GM18502 (cell line): ENCODE measurements at regions not wholly inside any gene's neighbourhood (a gene's known extent, or its start where the extent isn't known, plus 50 kb on each side); places are given as distances from the start of the nearest gene placed in this dataset.
"Not testable (repeated sequence)": the region's sequence is repeated elsewhere in the genome, so short reads cannot be mapped to it uniquely, and the experiment has no call there.

Experiments
- ATAC-seq: cut with Tn5 transposase; IDR thresholded peaks from one replicate; pipeline ENCODE4 v1.9.1; 2021; ENCODE audit warnings: mild to moderate bottlenecking; ENCODE audit not compliant: unreplicated experiment, poor library complexity

DNA sequence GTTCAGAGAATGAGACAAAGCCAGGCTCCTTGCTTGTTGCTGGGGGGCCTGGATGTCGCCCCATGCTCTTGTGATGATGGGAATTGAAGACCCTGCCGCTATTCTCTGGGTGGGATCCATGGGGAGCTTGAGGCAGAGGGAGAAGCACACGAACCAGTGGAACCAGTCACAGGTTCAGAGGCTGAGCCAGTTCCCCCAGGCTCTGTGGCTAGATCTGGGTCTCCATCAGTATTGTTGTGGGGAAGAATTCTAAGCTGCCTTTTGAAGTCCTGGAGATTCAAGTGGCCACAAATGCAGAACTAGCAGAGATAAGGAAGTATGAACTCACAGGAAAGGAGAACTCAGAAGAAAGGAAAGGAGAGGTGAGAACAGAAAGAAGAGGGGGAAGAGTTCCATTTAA is 219.4 kb downstream of the MSX2 start:
- no peak for ATAC-seq

DNA sequence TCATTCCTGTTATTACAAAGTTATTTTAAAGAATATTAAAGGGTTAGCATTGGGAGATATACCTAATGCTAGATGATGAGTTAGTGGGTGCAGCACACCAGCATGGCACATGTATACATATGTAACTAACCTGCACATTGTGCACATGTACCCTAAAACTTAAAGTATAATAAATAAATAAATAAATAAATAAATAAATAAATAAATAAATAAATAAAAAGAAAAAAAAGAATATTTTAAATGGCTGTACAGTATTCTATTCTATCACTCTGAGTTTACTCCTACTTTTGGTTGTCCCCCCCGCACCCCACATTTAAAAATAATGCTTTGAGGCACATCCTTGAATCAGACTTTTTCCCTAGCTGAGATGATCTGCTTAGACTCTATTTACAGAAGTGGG is 218.6 kb downstream of the MSX2 start:
- not testable (repeated sequence) for ATAC-seq

DNA sequence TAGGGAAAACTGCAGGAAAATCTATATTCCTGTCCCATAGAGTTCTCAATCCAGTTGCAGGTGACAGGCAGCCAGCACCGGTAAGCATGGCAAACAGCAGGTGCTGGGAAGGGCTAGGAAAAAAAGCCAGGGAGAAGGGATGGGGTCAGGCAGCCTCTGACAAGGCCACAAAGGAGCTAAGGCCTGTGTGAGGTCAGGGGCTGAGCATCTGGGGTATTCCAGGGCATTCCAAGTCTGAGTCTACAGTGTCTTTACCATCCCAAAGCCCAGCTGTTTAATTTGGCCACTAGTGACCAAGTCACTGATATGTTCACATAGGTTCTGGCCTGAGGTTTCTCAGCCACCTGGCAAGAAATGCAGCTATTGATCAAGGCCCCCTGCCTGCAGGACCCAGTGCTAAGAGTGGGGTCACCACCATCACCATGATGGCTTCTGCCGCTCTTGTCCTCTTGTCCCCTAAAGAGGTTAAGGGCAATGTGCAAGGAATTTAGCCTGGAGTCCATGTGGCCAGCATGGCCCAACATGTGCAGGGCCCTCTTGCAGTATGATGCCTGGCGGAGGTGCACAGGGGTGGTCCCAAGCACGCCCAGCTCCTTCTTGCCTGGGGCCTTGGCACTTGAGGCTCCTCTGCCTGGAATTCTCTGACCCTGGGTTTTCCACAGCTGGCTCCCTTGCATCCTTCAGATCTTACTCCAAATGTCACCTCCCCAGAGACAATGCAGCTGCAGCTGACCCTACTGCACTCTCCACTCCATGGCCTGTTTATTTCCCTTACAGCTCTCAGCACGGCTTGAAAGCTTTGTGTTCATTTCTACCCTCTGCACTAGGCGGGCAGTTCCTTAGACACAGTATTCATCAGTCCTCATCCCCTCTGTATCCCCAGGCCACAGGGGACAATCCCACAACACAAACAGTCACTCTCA is 213.1 kb downstream of the MSX2 start:
- ATAC-seq: no peak

DNA sequence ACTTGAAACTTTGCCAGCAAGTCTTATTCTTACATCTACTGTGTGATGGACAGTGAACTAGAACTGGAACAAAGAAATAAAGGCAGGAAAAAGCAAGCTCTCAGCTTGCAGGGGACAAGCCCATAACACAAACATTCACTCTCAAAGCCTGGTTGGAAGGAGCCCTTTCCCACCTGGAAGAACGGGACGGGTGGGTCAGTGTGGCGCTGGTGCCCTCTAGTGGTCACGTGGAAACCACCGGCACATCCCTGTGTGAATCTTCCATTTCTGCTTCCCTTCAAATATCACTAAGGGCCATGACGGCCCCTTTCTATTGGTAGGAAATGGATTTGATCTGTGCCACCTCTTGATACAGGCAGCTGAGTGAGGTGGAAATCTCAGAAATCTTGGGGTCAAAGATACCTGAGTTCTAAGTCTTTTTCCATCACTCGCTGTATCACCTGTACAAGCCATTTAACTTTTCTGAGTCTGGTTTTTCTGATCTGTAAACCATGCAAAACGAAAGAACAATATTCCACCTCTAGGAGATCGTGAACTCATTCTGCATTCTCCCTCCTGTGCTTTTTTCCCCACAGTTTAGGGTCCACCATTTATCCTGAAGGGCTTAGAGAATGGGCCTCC is 211.6 kb downstream of the MSX2 start:
- ATAC-seq: no peak

DNA sequence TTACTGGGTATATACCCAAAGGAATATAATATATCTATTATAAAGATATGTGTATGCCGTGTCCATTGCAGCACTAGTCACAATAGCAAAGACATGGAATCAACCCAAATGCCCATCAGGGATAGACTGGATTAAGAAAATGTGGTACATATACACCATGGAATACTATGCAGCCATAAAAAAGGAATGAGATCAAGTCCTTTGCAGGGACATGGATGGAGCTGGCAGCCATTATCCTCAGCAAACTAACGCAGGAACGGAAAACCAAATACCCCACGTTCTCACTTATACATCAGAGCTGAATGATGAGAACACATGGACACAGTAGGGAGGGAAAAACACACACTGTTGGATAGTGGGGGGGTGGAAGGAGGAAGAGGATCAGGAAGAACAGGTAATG is 206.7 kb downstream of the MSX2 start:
- ATAC-seq: not testable (repeated sequence)

DNA sequence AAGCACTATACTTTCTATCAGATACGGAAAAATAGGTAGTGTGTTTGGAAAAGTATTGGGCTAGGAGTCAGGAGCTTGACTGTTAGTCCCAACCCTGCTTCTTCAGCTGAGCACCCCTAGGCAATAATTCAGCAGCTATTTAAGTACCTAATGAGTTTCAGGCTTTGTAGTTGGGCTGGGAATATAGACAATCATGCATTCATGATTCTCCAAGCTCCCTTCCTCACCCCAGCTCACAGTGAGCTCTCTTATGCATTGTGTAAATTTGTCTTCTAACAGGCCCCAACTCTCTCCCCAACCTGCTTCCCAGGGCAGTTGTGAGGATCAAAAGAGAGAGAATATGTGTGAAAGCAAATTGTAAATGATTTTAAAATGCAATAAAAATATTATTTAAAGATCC is 201.2 kb downstream of the MSX2 start:
- no peak for ATAC-seq

DNA sequence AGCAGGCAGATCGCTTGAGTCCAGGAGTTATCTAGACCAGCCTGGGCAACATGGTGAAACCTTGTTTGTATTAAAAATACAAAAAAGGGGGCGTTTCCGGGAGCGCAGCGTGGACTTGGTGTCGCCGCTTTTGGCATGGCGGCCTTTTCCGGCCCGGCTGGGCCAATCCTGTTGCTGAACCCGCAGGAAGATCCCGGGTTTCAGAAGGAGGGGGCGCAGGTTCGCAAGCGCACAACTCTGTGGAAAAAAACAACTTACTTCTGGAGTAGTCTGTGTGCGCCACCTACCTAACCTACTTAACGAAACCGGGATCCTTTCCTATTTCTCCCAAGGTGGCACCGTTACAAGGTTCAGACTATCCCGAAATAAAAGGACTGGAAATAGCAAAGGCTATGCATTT is 198.6 kb downstream of the MSX2 start:
- no peak for ATAC-seq

DNA sequence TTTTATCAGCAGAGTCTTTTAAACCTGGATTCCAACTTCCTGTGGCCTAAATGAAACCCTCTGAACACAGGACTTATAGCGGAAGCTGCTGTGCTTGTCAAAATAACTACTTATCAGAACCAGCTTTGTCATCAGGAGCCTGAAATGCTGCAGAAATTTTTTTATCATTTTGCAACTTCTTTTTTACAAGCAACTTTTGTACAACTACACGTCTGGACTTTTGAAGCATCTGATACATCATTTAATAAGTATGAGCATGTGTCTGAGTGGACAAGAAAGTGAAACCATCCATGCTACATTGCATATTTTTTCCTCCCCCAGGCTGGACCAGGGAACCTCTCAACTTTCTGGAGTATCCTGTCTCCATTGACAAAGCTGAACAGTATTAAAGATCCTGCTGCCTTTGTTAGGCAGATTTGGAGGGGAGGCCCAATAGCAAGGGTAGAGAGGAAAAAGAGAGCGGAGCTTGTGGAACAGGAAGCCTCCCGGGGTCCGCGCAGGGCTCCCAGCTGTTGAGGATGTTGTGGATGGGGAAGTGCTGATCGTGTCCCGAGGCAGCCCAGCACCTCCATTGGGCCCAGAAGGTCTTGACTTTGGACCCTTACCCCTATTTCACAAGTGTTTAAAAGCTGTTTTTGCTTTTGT is 196.6 kb downstream of the MSX2 start:
- ATAC-seq: no peak

DNA sequence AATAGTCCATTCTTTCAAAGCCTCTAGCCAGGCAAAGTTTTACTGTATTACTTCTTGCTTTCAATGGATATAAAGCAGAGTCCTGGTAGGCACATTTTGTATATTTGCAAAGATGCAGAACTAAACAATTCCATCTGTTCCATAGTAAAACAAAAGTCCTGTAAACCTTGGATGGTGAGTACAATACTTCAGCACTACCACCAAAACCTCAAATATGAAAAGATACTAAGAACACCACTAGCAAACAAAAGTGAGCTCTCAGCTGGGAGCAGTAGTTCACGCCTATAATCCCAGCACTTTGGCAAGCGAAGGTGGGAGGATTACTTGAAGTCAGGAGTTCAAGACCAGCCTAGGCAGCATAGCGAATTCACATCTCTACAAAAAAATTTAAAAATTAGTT is 195.0 kb downstream of the MSX2 start:
- ATAC-seq: no peak

DNA sequence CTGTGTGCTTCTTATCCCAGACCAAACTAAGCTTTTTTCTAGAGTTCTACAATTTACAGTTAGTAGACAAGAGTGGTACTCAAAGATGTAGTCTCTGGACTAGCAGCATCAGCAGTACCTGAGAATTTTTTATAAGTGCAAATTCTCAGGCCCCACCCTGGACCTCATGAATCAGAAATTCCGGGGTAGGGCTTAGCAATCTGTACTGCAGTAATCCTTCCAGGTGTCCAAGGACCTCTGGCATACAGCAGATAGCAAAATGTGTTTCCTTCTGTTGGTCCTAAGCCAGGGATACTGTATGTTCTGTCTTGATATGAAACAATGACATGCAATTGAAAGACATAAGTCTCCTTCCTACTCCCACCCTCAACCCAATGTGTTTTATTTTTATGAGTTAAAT is 194.3 kb downstream of the MSX2 start:
- no peak for ATAC-seq

DNA sequence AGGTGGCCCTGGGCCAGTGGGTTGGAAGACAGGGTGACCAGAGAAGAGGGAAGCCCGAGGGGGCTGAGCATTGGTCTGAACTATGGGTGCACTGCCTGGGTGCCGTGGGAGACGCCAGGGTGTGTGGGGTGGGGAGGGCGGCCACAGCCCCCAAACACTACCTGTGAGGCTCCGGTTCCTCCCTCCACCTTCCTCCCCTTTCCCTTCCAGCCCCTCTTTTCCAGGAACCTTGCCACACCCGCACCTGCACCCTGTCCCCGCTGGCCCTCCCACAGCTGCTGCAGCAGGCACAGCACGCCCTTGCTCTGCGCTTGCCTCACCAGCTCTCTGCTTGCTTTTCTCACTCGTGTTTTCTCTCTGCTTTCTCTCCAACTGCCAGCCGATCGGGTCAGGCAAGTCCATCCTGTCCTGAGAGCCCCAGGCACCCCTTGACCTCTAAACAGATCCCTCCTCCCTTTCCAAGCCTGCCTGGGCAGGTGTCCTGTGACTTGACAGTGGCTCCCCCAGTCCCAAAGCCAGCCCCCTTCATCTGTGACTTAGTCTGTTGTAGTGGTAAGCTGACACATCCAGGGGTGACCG is 193.7 kb downstream of the MSX2 start:
- ATAC-seq: no peak

DNA sequence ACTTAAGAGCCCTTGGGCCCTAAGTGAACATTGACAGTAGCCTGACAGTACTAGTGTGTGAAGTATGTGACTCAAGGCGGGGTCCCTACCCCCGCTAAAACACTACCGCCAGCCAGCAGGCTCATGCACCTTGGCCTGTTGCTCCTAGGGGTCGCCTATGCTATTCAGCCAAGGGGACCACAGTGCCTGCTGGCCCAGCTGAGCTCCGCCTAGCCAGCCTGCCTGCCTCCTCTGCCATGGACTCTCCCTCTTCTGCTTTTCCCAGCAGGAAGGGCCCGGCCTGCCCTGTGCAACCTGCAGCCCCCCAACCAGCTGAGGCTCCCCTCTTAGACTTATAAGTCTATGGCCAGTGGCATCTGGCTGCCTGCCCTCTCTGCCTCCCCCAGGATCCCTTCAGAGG is 193.1 kb downstream of the MSX2 start:
- ATAC-seq: not testable (repeated sequence)

DNA sequence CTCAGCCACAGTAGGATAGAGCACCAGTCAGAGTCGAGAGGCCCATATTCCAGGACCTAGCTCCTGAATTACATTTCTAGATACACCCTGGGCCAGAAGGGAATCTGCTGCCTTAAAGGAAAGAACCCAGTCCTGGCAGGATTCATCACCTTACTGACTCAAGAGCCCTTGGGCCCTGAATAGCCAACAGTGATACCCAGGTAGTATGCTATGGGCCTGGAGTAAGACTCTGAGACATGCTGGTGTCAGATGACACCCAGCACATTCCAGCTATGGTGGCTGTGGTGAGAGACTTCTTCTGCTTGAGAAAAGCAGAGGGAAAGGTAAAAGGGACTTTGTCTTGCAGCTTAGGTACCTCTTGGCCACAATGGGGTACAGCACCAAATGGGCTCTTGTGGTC is 192.5 kb downstream of the MSX2 start:
- not testable (repeated sequence) for ATAC-seq

DNA sequence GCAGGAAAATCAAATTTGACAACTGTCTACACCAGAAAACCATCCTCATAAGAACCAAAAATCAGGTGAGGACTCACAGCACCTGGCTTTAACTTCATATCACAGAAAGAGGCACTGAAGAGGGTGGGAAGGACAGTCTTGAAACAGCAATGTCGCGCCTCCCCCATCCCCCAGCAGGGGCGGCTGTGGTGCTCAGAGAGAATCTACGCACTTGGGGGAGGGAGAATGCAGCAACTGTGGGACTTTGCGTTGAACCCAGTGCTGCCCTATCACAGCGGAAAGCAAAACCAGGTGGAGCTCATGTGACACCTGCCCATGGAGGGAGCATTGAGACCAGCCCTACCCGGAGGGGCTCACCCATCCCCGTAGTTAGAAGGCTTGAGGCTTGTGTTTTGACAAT is 191.8 kb downstream of the MSX2 start:
- no peak for ATAC-seq

DNA sequence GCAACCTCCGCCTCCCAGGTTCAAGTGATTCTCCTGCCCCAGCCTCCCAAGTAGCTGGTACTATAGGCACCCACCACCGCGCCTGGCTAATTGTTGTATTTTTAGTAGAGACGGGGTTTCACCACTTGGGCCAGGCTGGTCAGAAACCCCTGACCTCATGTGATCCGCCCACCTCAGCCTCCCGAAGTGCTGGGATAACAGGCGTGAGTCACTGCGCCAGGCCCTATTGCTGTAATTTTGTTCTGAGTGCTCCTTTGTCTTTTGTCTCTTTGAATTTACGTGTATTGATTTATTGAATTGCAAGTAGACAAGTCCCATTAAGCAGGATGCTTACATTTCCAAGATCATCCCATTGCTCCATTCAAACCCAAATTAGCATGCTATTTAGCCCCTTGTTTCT is 186.7 kb downstream of the MSX2 start:
- no peak for ATAC-seq

DNA sequence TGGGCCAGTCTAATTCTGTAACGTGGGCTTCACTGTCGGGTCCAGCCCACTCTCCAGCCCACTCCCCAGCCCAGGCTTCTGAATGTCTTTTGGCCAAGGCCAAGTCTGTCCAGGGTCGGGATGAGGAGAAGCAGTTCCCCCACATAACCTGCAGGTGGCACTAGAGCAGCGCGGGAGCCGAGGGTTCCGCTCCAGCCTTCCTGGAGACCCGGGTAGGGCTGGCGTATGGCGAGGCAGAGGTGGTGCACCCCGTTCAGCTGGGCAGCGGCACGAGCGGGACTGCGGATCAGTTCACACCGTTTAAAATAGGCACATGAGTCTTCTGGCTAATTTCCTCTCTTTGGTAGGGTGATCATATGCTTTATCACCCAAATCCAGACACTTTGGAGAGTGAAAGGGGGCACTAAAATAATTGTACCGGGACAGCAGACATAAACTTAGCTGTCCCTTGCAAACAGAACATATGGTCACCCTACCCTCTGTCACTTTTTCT is 185.9 kb downstream of the MSX2 start:
- peak; percentile 80 for ATAC-seq

DNA sequence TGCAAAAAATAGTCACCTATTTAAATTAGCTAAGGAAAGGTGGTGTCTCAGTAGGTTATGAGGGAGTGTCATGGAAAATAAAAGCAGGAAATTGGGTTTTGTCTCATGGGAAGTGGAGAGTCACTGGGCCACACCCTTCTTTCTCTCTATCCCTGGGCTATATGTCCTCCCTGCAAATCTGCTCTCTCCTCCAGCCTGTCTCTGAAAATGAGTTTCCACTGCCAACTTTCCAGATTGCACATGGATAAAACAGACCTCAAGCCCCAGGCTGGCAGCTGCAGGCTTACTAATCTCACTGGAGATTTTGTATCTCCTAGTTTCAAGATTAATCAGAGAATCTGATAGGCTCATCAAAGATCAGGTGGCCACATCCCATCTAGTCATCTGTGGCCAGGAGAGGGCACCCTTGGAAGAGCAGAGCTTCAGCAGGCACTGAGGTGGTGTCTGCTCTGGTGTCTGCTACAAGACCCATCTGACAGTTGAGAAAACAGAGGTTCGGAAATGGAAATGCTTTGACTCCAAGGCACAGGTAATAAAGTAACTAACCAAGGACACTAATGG is 178.9 kb downstream of the MSX2 start:
- ATAC-seq: no peak

DNA sequence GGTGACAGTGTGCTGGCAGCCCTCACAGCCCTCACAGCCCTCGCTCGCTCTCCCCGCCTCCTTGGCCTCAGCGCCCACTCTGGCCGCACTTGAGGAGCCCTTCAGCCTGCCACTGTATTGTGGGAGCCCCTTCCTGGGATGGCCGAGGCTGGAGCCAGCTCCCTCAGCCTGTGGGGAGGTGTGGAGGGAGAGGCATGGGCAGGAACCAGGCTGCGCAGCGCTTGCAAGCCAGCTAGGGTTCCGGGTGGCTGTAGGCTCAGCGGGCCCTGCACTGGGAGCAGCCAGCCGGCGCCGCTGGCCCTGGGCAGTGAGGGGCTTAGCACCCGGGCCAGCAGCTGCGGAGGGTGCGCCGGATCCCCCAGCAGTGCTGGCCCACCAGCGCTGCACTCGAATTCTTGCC is 177.0 kb downstream of the MSX2 start:
- no peak for ATAC-seq

DNA sequence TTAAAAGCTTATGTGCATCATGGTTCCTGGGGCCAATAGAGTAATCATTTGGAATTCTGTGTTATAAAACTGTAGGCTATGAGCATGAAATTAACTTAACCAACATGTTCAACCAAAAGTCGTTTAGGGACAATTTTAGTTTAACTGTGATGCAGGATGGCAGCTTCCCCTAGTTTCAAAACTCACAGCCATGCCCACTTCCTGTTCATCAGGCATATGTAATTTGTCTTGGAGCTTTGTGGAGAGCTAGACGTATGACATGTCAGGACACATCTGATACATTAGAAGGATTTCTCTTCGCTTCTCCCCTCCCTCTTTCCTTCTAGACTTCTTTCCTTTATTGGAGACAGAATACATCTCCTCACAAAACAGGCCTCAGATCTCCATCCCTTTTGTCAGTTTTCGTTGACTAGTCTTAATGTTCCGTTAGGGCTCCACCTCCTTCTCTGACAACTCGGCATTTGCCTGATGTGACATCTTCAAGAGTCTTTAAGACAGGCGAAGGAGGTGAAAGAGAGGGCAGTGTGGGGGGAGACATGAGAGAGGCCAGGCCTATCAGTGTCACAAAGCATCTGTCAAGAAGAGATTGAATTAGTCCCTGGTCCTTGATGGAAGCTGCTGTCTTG is 176.0 kb downstream of the MSX2 start:
- ATAC-seq: no peak

DNA sequence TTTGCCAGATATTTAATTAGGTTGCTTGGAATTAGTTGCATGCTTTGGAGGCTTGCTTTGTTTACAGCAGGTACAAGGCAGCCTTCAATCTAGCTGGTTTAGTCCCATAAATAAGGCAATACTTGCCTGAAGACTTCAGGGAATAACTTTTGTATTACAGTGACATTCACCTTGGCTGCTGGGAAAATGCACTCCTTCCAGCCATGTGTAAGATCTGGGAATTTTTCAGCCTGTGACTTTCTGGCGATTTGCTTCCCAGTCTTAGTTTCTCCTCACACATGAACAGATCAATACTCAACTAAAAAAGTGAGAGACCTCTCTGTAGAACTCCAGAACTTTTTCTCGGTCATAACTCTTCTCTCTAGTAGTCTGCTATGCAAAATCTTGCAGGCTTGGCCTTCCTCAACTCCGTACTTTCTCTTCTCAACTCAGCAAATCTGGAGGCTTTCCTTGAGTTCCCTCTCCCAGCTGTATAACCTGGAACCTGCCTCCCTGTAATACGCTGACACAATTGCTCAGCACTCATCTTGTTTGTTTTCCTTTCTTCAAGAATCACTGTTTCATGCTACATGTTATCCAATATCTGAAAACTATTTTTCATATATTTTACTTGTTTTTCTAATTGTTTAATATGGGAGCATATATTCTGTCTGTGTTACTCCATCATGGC is 173.0 kb downstream of the MSX2 start:
- ATAC-seq: no peak
